ENCODE measurements at regions not wholly inside any gene's neighbourhood (a gene's known extent, or its start where the extent isn't known, plus 50 kb on each side); places are given as distances from the start of the nearest gene placed in this dataset.
A peak's percentile ranks its signal among the peaks of the same experiment; 100 is the strongest.

DNA sequence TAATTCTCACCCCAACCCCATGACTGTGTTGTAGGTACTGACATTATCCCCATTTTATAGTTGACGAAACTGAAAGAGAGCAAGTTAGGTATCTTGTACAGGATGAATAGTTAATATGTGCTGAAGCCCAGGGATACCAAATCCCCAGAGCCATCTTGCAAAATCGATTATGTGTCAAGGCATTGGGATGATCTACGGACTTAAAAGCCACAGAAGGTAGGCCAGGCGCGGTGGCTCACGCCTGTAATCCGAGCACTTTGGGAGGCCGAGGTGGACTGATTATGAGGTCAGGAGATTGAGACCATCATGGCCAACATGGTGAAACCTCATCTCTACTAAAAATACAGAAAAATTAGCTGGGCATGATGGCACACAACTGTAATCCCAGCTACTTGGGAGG, 242.4 kb upstream of the RHOBTB1 start:
- DNase-seq (ENCODE audit: extremely low spot score), result no peak
- CTCF ChIA-PET, result no interaction called here
- TF ChIP-seq CTBP1 (IDR thresholded peaks at IDR 0.05; ENCODE audit: borderline replicate concordance) (no peak), BHLHE40 (IDR thresholded peaks at IDR 0.05; ENCODE audit: borderline replicate concordance) (no peak), SUZ12 (IDR thresholded peaks at IDR 0.05) (no peak), FOXK2 (IDR thresholded peaks at IDR 0.05) (no peak), TARDBP (IDR thresholded peaks at IDR 0.05) (no peak), LEF1 (IDR thresholded peaks at IDR 0.05; ENCODE audit: borderline replicate concordance) (no peak), ARNT (IDR thresholded peaks at IDR 0.05) (no peak), HDGF (IDR thresholded peaks at IDR 0.05; ENCODE audit: borderline replicate concordance) (no peak), FOXM1 (IDR thresholded peaks at IDR 0.05; ENCODE audit: borderline replicate concordance) (no peak), L3MBTL2 (conservative IDR thresholded peaks at IDR 0.05) (no peak), ZNF384 (IDR thresholded peaks at IDR 0.05) (no peak), FOXA1 (IDR thresholded peaks at IDR 0.05) (no peak), SP1 (IDR thresholded peaks at IDR 0.05) (no peak), ELF4 (IDR thresholded peaks at IDR 0.05) (no peak), NFRKB (IDR thresholded peaks at IDR 0.05) (no peak)
- TF ChIP-seq, protein P1, sequence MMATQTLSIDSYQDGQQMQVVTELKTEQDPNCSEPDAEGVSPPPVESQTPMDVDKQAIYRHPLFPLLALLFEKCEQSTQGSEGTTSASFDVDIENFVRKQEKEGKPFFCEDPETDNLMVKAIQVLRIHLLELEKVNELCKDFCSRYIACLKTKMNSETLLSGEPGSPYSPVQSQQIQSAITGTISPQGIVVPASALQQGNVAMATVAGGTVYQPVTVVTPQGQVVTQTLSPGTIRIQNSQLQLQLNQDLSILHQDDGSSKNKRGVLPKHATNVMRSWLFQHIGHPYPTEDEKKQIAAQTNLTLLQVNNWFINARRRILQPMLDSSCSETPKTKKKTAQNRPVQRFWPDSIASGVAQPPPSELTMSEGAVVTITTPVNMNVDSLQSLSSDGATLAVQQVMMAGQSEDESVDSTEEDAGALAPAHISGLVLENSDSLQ (IDR thresholded peaks at IDR 0.05), result no peak
- POLR2A ChIA-PET, result no interaction called here

- POLR2A ChIA-PET, result no interaction called here
- CTCF ChIA-PET, result no interaction called here
- TF ChIP-seq ELF4 (IDR thresholded peaks at IDR 0.05), result no peak
- no peak for TF ChIP-seq SP1 (IDR thresholded peaks at IDR 0.05)
- no peak for TF ChIP-seq FOXK2 (IDR thresholded peaks at IDR 0.05)
- no peak for TF ChIP-seq ZNF384 (IDR thresholded peaks at IDR 0.05)
- no peak for TF ChIP-seq ARNT (IDR thresholded peaks at IDR 0.05)
- TF ChIP-seq FOXA1 (IDR thresholded peaks at IDR 0.05), result no peak
- TF ChIP-seq FOXM1 (IDR thresholded peaks at IDR 0.05; ENCODE audit: borderline replicate concordance), result no peak
- no peak for TF ChIP-seq NFRKB (IDR thresholded peaks at IDR 0.05)
- no peak for DNase-seq (ENCODE audit: extremely low spot score)
Measured at GRCh38 chr10:61184429-61184828, 240.4 kb upstream of the RHOBTB1 start.

- CTCF ChIA-PET, result no interaction called here
- DNase-seq (ENCODE audit: extremely low spot score), result no peak
- TF ChIP-seq, protein P1 (IDR thresholded peaks at IDR 0.05), result no peak
- POLR2A ChIA-PET, result no interaction called here
Measured at GRCh38 chr10:61183967-61184366, 240.0 kb upstream of the RHOBTB1 start.

- CTCF ChIA-PET, result no interaction called here
Measured at GRCh38 chr10:61181832-61182231, 237.8 kb upstream of the RHOBTB1 start.

GRCh38 chr10:61179771-61180170, 235.8 kb upstream of the RHOBTB1 start:
- ChIA-PET POLR2A (no interaction called here), CTCF (no interaction called here)
- TF ChIP-seq FOXA1 (IDR thresholded peaks at IDR 0.05), result 0 out of 2 replicates have a peak, but pooled peaks have one; percentile 16
- no peak for TF ChIP-seq LEF1 (IDR thresholded peaks at IDR 0.05; ENCODE audit: borderline replicate concordance)
- TF ChIP-seq TARDBP (IDR thresholded peaks at IDR 0.05), result no peak
- TF ChIP-seq FOXM1 (IDR thresholded peaks at IDR 0.05; ENCODE audit: borderline replicate concordance), result no peak
- TF ChIP-seq, protein P1 (IDR thresholded peaks at IDR 0.05), result peak; percentile 57; the same call in 1 of the 2 replicates
- no peak for TF ChIP-seq CTBP1 (IDR thresholded peaks at IDR 0.05; ENCODE audit: borderline replicate concordance)
- TF ChIP-seq FOXK2 (IDR thresholded peaks at IDR 0.05), result no peak
- no peak for TF ChIP-seq BHLHE40 (IDR thresholded peaks at IDR 0.05; ENCODE audit: borderline replicate concordance)
- no peak for DNase-seq (ENCODE audit: extremely low spot score)

More at GRCh38 chr10:61181832-61182231, 237.8 kb upstream of the RHOBTB1 start:
- POLR2A ChIA-PET, result no interaction called here
- no peak for DNase-seq (ENCODE audit: extremely low spot score)
- no peak for TF ChIP-seq LEF1 (IDR thresholded peaks at IDR 0.05; ENCODE audit: borderline replicate concordance)
- no peak for TF ChIP-seq CTBP1 (IDR thresholded peaks at IDR 0.05; ENCODE audit: borderline replicate concordance)
- TF ChIP-seq ZNF384 (IDR thresholded peaks at IDR 0.05), result no peak
- no peak for TF ChIP-seq BHLHE40 (IDR thresholded peaks at IDR 0.05; ENCODE audit: borderline replicate concordance)

GRCh38 chr10:61176424-61176823, 232.4 kb upstream of the RHOBTB1 start:
- CTCF ChIA-PET, result no interaction called here
- DNase-seq (ENCODE audit: extremely low spot score), result no peak
- POLR2A ChIA-PET, result no interaction called here
- no peak for TF ChIP-seq ARNT (IDR thresholded peaks at IDR 0.05)
- no peak for TF ChIP-seq BHLHE40 (IDR thresholded peaks at IDR 0.05; ENCODE audit: borderline replicate concordance)
- no peak for TF ChIP-seq FOXA1 (IDR thresholded peaks at IDR 0.05)
- TF ChIP-seq SP1 (IDR thresholded peaks at IDR 0.05), result no peak
- no peak for TF ChIP-seq SUZ12 (IDR thresholded peaks at IDR 0.05)
- TF ChIP-seq CTBP1 (IDR thresholded peaks at IDR 0.05; ENCODE audit: borderline replicate concordance), result no peak
- TF ChIP-seq LEF1 (IDR thresholded peaks at IDR 0.05; ENCODE audit: borderline replicate concordance), result no peak
- TF ChIP-seq HDGF (IDR thresholded peaks at IDR 0.05; ENCODE audit: borderline replicate concordance), result no peak
- TF ChIP-seq ZNF384 (IDR thresholded peaks at IDR 0.05), result no peak
- TF ChIP-seq NFRKB (IDR thresholded peaks at IDR 0.05), result no peak

DNA sequence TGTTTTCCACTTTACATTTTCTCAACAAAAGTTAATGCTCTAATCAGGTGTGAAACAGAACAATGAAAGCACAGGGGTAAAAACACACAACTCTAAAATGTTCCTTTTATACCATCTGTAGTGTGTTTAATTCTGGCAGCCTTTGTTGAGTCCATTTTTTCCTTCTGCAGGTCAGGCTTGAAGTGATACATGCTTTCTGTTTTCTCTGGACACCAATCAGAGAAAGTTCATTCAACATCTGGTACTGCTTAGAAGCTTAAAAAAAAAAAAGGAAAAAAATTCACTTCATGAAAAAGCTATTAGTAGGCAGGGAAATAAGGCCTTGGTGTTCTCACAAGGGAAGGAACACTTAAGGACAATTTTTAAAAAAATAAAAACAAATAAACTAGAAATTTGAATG, 231.3 kb upstream of the RHOBTB1 start:
- POLR2A ChIA-PET, result no interaction called here
- CTCF ChIA-PET, result interaction anchor here (0.6 to 0.8 kb wide), 3 partner anchors 150 to 293 kb away, joined by 3 to 5 read pairs (median 3); no protein-coding TSS in a partner anchor
- TF ChIP-seq ARNT (IDR thresholded peaks at IDR 0.05) (no peak), L3MBTL2 (conservative IDR thresholded peaks at IDR 0.05) (no peak), SUZ12 (IDR thresholded peaks at IDR 0.05) (no peak), ELF4 (IDR thresholded peaks at IDR 0.05) (no peak), LEF1 (IDR thresholded peaks at IDR 0.05; ENCODE audit: borderline replicate concordance) (no peak), TARDBP (IDR thresholded peaks at IDR 0.05) (no peak), FOXA1 (IDR thresholded peaks at IDR 0.05) (no peak), NFRKB (IDR thresholded peaks at IDR 0.05) (no peak), FOXM1 (IDR thresholded peaks at IDR 0.05; ENCODE audit: borderline replicate concordance) (no peak), ZNF384 (IDR thresholded peaks at IDR 0.05) (no peak), CTBP1 (IDR thresholded peaks at IDR 0.05; ENCODE audit: borderline replicate concordance) (no peak), SP1 (IDR thresholded peaks at IDR 0.05) (no peak), HDGF (IDR thresholded peaks at IDR 0.05; ENCODE audit: borderline replicate concordance) (no peak)
- TF ChIP-seq, protein P1 (IDR thresholded peaks at IDR 0.05), result no peak
- no peak for DNase-seq (ENCODE audit: extremely low spot score)
